Vagina (tissue), 2 donors: ENCODE measurements at regions not wholly inside any gene's neighbourhood (a gene's known extent, or its start where the extent isn't known, plus 50 kb on each side); places are given as distances from the start of the nearest gene placed in this dataset.
"Not testable (repeated sequence)": the region's sequence is repeated elsewhere in the genome, so short reads cannot be mapped to it uniquely, and the experiment has no call there.

Source experiments
- DNase-seq, 2 donors: peaks; one replicate each; pipeline ENCODE4 v3.0.0-alpha.2; 2017; ENCODE audit errors: extremely low spot score in 2 of 2
- H3K27ac ChIP-seq: fragments of 200-600 bp; sonication (generic); one replicate; pipeline ENCODE4 v1.5.1; 2019
- H3K27me3 ChIP-seq: fragments of 200-600 bp; sonication (generic); one replicate; pipeline ENCODE4 v1.5.1; 2019
- H3K36me3 ChIP-seq, 2 donors: fragments of 200-600 bp; sonication (generic); one replicate each; pipeline ENCODE4 v1.5.1; 2017 to 2019
- H3K4me1 ChIP-seq: fragments of 200-600 bp; sonication (generic); one replicate; pipeline ENCODE4 v1.5.1; 2019
- H3K4me3 ChIP-seq, 2 donors: fragments of 200-600 bp; sonication (generic); 1 replicate in 1 of 2; 2 replicates in 1 of 2; pipeline ENCODE4 v1.5.1; 2016 to 2019
- H3K9me3 ChIP-seq: fragments of 200-600 bp; sonication (generic); one replicate; pipeline ENCODE4 v1.5.1; 2019
- CTCF ChIP-seq, 3 experiments: fragments of 450-650 bp in 2 of 3; fragments of 200-600 bp in 1 of 3; sonication (generic) in 1 of 3; IDR thresholded peaks; one replicate each; pipeline ENCODE4 v1.5.1; 2017 to 2019; ENCODE audit warnings: antibody characterized with exemption in 3 of 3, mild to moderate bottlenecking in 2 of 3, moderate library complexity in 2 of 3
- POLR2A ChIP-seq, 2 donors: fragments of 450-650 bp; IDR thresholded peaks; one replicate each; pipeline ENCODE4 v1.6.1; 2017; ENCODE audit warnings: antibody characterized with exemption in 2 of 2, mild to moderate bottlenecking in 2 of 2, moderate library complexity in 2 of 2
- POLR2AphosphoS5 ChIP-seq, 2 donors: sonication (generic); formaldehyde crosslinking; IDR thresholded peaks; one replicate each; pipeline ENCODE4 v1.9.0; 2017; ENCODE audit warnings: antibody characterized with exemption in 2 of 2, mild to moderate bottlenecking in 2 of 2, low read depth in 1 of 2; ENCODE audit not compliant: insufficient read depth in 1 of 2
- intact Hi-C: fragments of 100-400 bp; cut with DNase I; formaldehyde crosslinking; loops from one replicate; pipeline ENCODE4 v1.15.1; 2023

- DNase-seq = no peak
- no peak overlapping the region for H3K27ac ChIP-seq
- no peaks in the 10 kb centered on the region for H3K36me3 ChIP-seq
- no peaks in the 10 kb centered on the region for H3K27me3 ChIP-seq
- no peaks in the 10 kb centered on the region for H3K9me3 ChIP-seq
- intact Hi-C loops = no loop called here
- no peak for TF ChIP-seq POLR2AphosphoS5 (IDR thresholded peaks at IDR 0.05; ENCODE audit: insufficient read depth in 1 of 2, low read depth in 1 of 2)
- no peak for TF ChIP-seq POLR2A (IDR thresholded peaks at IDR 0.05)
- TF ChIP-seq CTCF (IDR thresholded peaks at IDR 0.05) = no peak
- no peak overlapping the region for H3K4me3 ChIP-seq
- no peaks in the 10 kb centered on the region for H3K4me1 ChIP-seq
Measured at GRCh38 chr6:86440608-86441007, 496.7 kb upstream of the HTR1E start.

GRCh38 chr6:86423571-86423970, 513.8 kb upstream of the HTR1E start:
- Histone ChIP-seq H3K9me3 (no peaks in the 10 kb centered on the region), H3K27me3 (no peaks in the 10 kb centered on the region), H3K36me3 (no peaks in the 10 kb centered on the region), H3K27ac (no peak overlapping the region), H3K4me1 (no peaks in the 10 kb centered on the region), H3K4me3 (no peak overlapping the region)
- TF ChIP-seq POLR2AphosphoS5 (IDR thresholded peaks at IDR 0.05; ENCODE audit: insufficient read depth in 1 of 2, low read depth in 1 of 2) (no peak), CTCF (IDR thresholded peaks at IDR 0.05) (no peak), POLR2A (IDR thresholded peaks at IDR 0.05) (no peak)
- DNase-seq = no peak
- intact Hi-C loops = no loop called here

GRCh38 chr6:86412057-86412456, 525.3 kb upstream of the HTR1E start:
- Histone ChIP-seq H3K36me3 (no peaks in the 10 kb centered on the region), H3K4me1 (no peaks in the 10 kb centered on the region), H3K9me3 (no peaks in the 10 kb centered on the region), H3K27me3 (no peaks in the 10 kb centered on the region), H3K27ac (no peak overlapping the region), H3K4me3 (no peak overlapping the region)
- TF ChIP-seq POLR2AphosphoS5 (IDR thresholded peaks at IDR 0.05; ENCODE audit: insufficient read depth in 1 of 2, low read depth in 1 of 2) = no peak
- no peak for TF ChIP-seq CTCF (IDR thresholded peaks at IDR 0.05)
- no peak for TF ChIP-seq POLR2A (IDR thresholded peaks at IDR 0.05)
- intact Hi-C loops = no loop called here
- no peak for DNase-seq

- no peak for TF ChIP-seq CTCF (IDR thresholded peaks at IDR 0.05)
- no peak for TF ChIP-seq POLR2A (IDR thresholded peaks at IDR 0.05)
- no peak for TF ChIP-seq POLR2AphosphoS5 (IDR thresholded peaks at IDR 0.05; ENCODE audit: insufficient read depth in 1 of 2, low read depth in 1 of 2)
- DNase-seq = no peak
- Histone ChIP-seq H3K27me3 (no peaks in the 10 kb centered on the region), H3K9me3 (no peaks in the 10 kb centered on the region), H3K27ac (no peak overlapping the region), H3K4me3 (no peak overlapping the region), H3K4me1 (no peaks in the 10 kb centered on the region), H3K36me3 (no peaks in the 10 kb centered on the region)
- intact Hi-C loops = no loop called here
Measured at GRCh38 chr6:86407128-86407527, 530.2 kb upstream of the HTR1E start.

GRCh38 chr6:86392850-86393249, 544.5 kb upstream of the HTR1E start:
- H3K4me1 ChIP-seq, intact Hi-C loops, H3K4me3 ChIP-seq, H3K27me3 ChIP-seq, H3K27ac ChIP-seq, H3K36me3 ChIP-seq, H3K9me3 ChIP-seq, DNase-seq: not testable (repeated sequence)
